ENCODE measurements at regions not wholly inside any gene's neighbourhood (a gene's known extent, or its start where the extent isn't known, plus 50 kb on each side); places are given as distances from the start of the nearest gene placed in this dataset.

GRCh38 chr10:8656261-8656660 lies 601.8 kb downstream of the GATA3 start:
- H3K36me3 ChIP-seq (ENCODE audit: control insufficient read depth in 2 of 2, extremely low read depth in 1 of 2, insufficient read depth in 2 of 2, low read length in 2 of 2) = no peaks in the 10 kb centered on the region
- no peak overlapping the region for H3K4me2 ChIP-seq (ENCODE audit: insufficient read depth, low read length)
- no peak overlapping the region for H3K9ac ChIP-seq (replicated peaks; ENCODE audit: extremely low read depth, insufficient read depth, low read length)
- H3K9me3 ChIP-seq (replicated peaks; ENCODE audit: control insufficient read depth, insufficient read depth, low read length) = no peaks in the 10 kb centered on the region
- dilution Hi-C loops (cut with MboI; ENCODE audit: extremely low pct_ligation_motif_present, low sequenced_read_pairs) = no loop called here
- no TSS peak for BruUV-seq (replicated peaks)
- no peaks in the 10 kb centered on the region for H3K27me3 ChIP-seq (ENCODE audit: control insufficient read depth in 2 of 2, insufficient read depth in 2 of 2, low read length in 2 of 2)
- H3K4me3 ChIP-seq (replicated peaks in 1 of 3; ENCODE audit: insufficient read depth in 1 of 3, low read depth in 1 of 3, low read length in 3 of 3) = no peak overlapping the region
- H3K27ac ChIP-seq (ENCODE audit: insufficient read depth, low read depth, low read length) = no peak overlapping the region
- FAIRE-seq = no peak
- H2AFZ ChIP-seq (ENCODE audit: low read depth, low read length) = no peak overlapping the region
- no peaks in the 10 kb centered on the region for H3K79me2 ChIP-seq (ENCODE audit: control insufficient read depth, insufficient read depth, low read length)
- CTCF ChIA-PET = no interaction called here
- TF ChIP-seq POLR2A (IDR thresholded peaks at IDR 0.05; ENCODE audit: low read depth, low read length) (no peak), JUN (IDR thresholded peaks at IDR 0.05; ENCODE audit: borderline replicate concordance, insufficient read depth, insufficient read length, low read depth) (no peak), GATA2 (IDR thresholded peaks at IDR 0.05; ENCODE audit: insufficient read depth, insufficient read length, low read depth, low read length) (no peak), POLR2AphosphoS5 (IDR thresholded peaks at IDR 0.05; ENCODE audit: insufficient read depth, low read depth, low read length) (no peak), FOS (IDR thresholded peaks at IDR 0.05; ENCODE audit: borderline replicate concordance, insufficient read depth, low read length) (no peak)
- TF ChIP-seq, protein P1, sequence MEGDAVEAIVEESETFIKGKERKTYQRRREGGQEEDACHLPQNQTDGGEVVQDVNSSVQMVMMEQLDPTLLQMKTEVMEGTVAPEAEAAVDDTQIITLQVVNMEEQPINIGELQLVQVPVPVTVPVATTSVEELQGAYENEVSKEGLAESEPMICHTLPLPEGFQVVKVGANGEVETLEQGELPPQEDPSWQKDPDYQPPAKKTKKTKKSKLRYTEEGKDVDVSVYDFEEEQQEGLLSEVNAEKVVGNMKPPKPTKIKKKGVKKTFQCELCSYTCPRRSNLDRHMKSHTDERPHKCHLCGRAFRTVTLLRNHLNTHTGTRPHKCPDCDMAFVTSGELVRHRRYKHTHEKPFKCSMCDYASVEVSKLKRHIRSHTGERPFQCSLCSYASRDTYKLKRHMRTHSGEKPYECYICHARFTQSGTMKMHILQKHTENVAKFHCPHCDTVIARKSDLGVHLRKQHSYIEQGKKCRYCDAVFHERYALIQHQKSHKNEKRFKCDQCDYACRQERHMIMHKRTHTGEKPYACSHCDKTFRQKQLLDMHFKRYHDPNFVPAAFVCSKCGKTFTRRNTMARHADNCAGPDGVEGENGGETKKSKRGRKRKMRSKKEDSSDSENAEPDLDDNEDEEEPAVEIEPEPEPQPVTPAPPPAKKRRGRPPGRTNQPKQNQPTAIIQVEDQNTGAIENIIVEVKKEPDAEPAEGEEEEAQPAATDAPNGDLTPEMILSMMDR (IDR thresholded peaks at IDR 0.05; ENCODE audit: extremely low read depth in 1 of 2, insufficient read depth in 1 of 2, low read depth in 1 of 2, low read length in 2 of 2) = no peak
- H3K9me1 ChIP-seq (replicated peaks; ENCODE audit: control insufficient read depth, extremely low read depth, insufficient read depth, low read length) = no peaks in the 10 kb centered on the region
- DNase-seq (ENCODE audit: low read depth, low spot score) = no peak
- intact Hi-C loops (cut with micrococcal nuclease) = no loop called here
- no peaks in the 10 kb centered on the region for H3K4me1 ChIP-seq (ENCODE audit: control insufficient read depth, extremely low read depth, insufficient read depth, low read length)
- H4K20me1 ChIP-seq (replicated peaks; ENCODE audit: control insufficient read depth, extremely low read depth, insufficient read depth, low read length) = no peaks in the 10 kb centered on the region
- POLR2A ChIA-PET = no interaction called here

DNA sequence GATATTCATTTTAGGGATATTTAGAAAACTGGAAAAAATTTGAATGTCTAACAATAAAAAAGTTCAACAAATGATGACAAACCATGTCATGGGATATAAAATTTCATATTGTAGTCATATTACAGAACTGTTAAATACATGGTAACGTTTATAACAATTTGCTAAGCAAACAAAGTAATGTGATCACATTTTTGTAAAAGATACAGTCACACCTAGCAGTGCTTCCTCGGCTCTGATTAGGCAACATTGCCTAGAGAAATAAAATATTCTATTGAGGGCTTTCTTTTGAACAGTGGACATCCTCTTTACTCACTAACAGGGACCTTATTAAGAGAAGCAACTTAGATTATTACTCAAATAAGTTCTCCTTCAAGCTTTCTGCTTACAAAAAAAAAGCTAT lies 605.5 kb downstream of the GATA3 start:
- FAIRE-seq = no peak
- BruUV-seq (replicated peaks) = no TSS peak
- Histone ChIP-seq H3K4me3 (replicated peaks in 1 of 3; ENCODE audit: insufficient read depth in 1 of 3, low read depth in 1 of 3, low read length in 3 of 3) (no peak overlapping the region), H3K27me3 (ENCODE audit: control insufficient read depth in 2 of 2, insufficient read depth in 2 of 2, low read length in 2 of 2) (no peaks in the 10 kb centered on the region), H3K4me1 (ENCODE audit: control insufficient read depth, extremely low read depth, insufficient read depth, low read length) (no peaks in the 10 kb centered on the region), H4K20me1 (replicated peaks; ENCODE audit: control insufficient read depth, extremely low read depth, insufficient read depth, low read length) (no peaks in the 10 kb centered on the region), H3K79me2 (ENCODE audit: control insufficient read depth, insufficient read depth, low read length) (no peaks in the 10 kb centered on the region), H3K4me2 (ENCODE audit: insufficient read depth, low read length) (no peak overlapping the region), H3K9me1 (replicated peaks; ENCODE audit: control insufficient read depth, extremely low read depth, insufficient read depth, low read length) (no peaks in the 10 kb centered on the region), H3K9me3 (replicated peaks; ENCODE audit: control insufficient read depth, insufficient read depth, low read length) (no peaks in the 10 kb centered on the region), H3K27ac (ENCODE audit: insufficient read depth, low read depth, low read length) (no peak overlapping the region), H3K36me3 (ENCODE audit: control insufficient read depth in 2 of 2, extremely low read depth in 1 of 2, insufficient read depth in 2 of 2, low read length in 2 of 2) (no peaks in the 10 kb centered on the region), H3K9ac (replicated peaks; ENCODE audit: extremely low read depth, insufficient read depth, low read length) (no peak overlapping the region), H2AFZ (ENCODE audit: low read depth, low read length) (no peak overlapping the region)
- POLR2A ChIA-PET = no interaction called here
- DNase-seq (ENCODE audit: low read depth, low spot score) = no peak
- intact Hi-C loops (cut with micrococcal nuclease) (no loop called here), dilution Hi-C loops (cut with MboI; ENCODE audit: extremely low pct_ligation_motif_present, low sequenced_read_pairs) (no loop called here)
- CTCF ChIA-PET = no interaction called here
- TF ChIP-seq POLR2A (IDR thresholded peaks at IDR 0.05; ENCODE audit: low read depth, low read length) (no peak), POLR2AphosphoS5 (IDR thresholded peaks at IDR 0.05; ENCODE audit: insufficient read depth, low read depth, low read length) (no peak), GATA2 (IDR thresholded peaks at IDR 0.05; ENCODE audit: insufficient read depth, insufficient read length, low read depth, low read length) (no peak), JUN (IDR thresholded peaks at IDR 0.05; ENCODE audit: borderline replicate concordance, insufficient read depth, insufficient read length, low read depth) (no peak), FOS (IDR thresholded peaks at IDR 0.05; ENCODE audit: borderline replicate concordance, insufficient read depth, low read length) (no peak), EZH2 (IDR thresholded peaks at IDR 0.05; ENCODE audit: borderline replicate concordance, low read depth, low read length, severe bottlenecking) (no peak), MAX (IDR thresholded peaks at IDR 0.05; ENCODE audit: insufficient read depth, insufficient read length) (no peak)
- TF ChIP-seq, protein P1 (IDR thresholded peaks at IDR 0.05; ENCODE audit: extremely low read depth in 1 of 2, insufficient read depth in 1 of 2, low read depth in 1 of 2, low read length in 2 of 2) = no peak

Data from endothelial cell of umbilical vein (primary cell).